ENCODE measurements at regions not wholly inside any gene's neighbourhood (a gene's known extent, or its start where the extent isn't known, plus 50 kb on each side); places are given as distances from the start of the nearest gene placed in this dataset.

GRCh38 chr13:40458720-40458990 is 207.8 kb downstream of the FOXO1 start:
- in situ Hi-C loops (cut with HindIII; ENCODE audit: low sequenced_read_pairs) = no loop called here

- in situ Hi-C loops (cut with HindIII; ENCODE audit: low sequenced_read_pairs) = no loop called here
These were observed 206.3 kb downstream of the FOXO1 start for GRCh38 chr13:40460116-40460515.

- in situ Hi-C loops (cut with HindIII; ENCODE audit: low sequenced_read_pairs) = no loop called here
These were observed 202.0 kb downstream of the FOXO1 start for GRCh38 chr13:40464337-40465014.

- in situ Hi-C loops (cut with HindIII; ENCODE audit: low sequenced_read_pairs) = no loop called here
These were observed 201.4 kb downstream of the FOXO1 start for GRCh38 chr13:40465015-40465390.

GRCh38 chr13:40466272-40466671 is 200.2 kb downstream of the FOXO1 start:
- in situ Hi-C loops (cut with HindIII; ENCODE audit: low sequenced_read_pairs) = no loop called here

- in situ Hi-C loops (cut with HindIII; ENCODE audit: low sequenced_read_pairs) = no loop called here
These were observed 198.1 kb downstream of the FOXO1 start for GRCh38 chr13:40468227-40468838.

- in situ Hi-C loops (cut with HindIII; ENCODE audit: low sequenced_read_pairs) = no loop called here
These were observed 196.7 kb downstream of the FOXO1 start for GRCh38 chr13:40469581-40470310.

GRCh38 chr13:40470660-40471059 is 195.8 kb downstream of the FOXO1 start:
- in situ Hi-C loops (cut with HindIII; ENCODE audit: low sequenced_read_pairs) = no loop called here

GRCh38 chr13:40471076-40471475 is 195.4 kb downstream of the FOXO1 start:
- in situ Hi-C loops (cut with HindIII; ENCODE audit: low sequenced_read_pairs) = no loop called here

- in situ Hi-C loops (cut with HindIII; ENCODE audit: low sequenced_read_pairs) = no loop called here
These were observed 194.5 kb downstream of the FOXO1 start for GRCh38 chr13:40471911-40472310.

- in situ Hi-C loops (cut with HindIII; ENCODE audit: low sequenced_read_pairs) = no loop called here
These were observed 193.8 kb downstream of the FOXO1 start for GRCh38 chr13:40472427-40473220.

- in situ Hi-C loops (cut with HindIII; ENCODE audit: low sequenced_read_pairs) = no loop called here
These were observed 190.8 kb downstream of the FOXO1 start for GRCh38 chr13:40475617-40476016.

GRCh38 chr13:40476175-40476958 is 190.1 kb downstream of the FOXO1 start:
- in situ Hi-C loops (cut with HindIII; ENCODE audit: low sequenced_read_pairs) = no loop called here

- in situ Hi-C loops (cut with HindIII; ENCODE audit: low sequenced_read_pairs) = no loop called here
These were observed 188.5 kb downstream of the FOXO1 start for GRCh38 chr13:40477623-40478608.

- in situ Hi-C loops (cut with HindIII; ENCODE audit: low sequenced_read_pairs) = no loop called here
These were observed 187.7 kb downstream of the FOXO1 start for GRCh38 chr13:40478775-40479174.

GRCh38 chr13:40479196-40479845 is 187.1 kb downstream of the FOXO1 start:
- in situ Hi-C loops (cut with HindIII; ENCODE audit: low sequenced_read_pairs) = no loop called here

- in situ Hi-C loops (cut with HindIII; ENCODE audit: low sequenced_read_pairs) = no loop called here
These were observed 186.2 kb downstream of the FOXO1 start for GRCh38 chr13:40480012-40480914.

- in situ Hi-C loops (cut with HindIII; ENCODE audit: low sequenced_read_pairs) = no loop called here
These were observed 185.4 kb downstream of the FOXO1 start for GRCh38 chr13:40480915-40481516.
